ENCODE measurements at regions not wholly inside any gene's neighbourhood (a gene's known extent, or its start where the extent isn't known, plus 50 kb on each side); places are given as distances from the start of the nearest gene placed in this dataset.

DNA sequence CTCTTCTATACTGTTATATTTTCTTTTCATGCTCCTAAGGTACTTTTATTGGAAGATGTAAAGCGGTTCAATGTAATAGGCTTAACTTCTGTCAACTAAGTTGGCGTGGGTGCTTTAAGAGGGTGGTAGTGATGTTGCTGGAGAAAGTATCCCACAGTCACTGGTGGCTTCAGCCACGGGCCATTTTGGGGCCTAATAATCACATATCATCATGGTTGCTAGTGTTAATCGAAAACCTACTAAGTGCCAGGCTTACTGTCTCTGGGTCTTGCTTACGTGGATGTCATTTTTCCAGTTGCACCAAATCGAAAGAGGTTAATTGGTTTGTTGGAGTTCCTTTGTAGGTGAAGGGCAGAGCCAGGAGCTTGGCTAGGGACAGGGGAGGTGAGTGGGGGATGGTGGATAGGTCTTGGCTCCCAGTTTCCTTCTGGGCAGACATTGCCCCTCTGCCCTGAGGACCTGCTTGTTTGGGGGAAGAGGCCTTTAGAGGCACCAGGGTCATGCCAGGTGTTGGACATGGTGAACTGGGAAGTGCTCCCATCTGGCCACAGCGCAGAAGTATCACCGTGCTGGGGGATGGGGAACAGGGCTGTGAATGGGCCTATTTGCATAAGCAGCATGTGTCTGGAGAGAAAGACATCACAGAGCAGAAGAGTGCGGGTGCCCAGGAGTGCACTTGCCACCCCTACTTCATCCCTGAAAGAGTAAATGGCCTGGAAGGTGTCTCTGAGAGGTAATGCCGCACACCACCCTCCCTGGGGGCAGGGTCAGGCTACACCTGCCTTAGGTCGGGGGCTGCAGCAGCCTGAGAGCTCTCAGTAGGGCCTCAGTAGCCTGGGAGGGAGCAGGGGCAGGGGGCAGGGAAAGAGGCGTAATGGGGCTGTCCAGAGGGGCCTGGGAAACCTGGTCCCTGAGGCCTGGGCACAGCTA is 62.4 kb upstream of the POLG start:
- TF ChIP-seq EZH2 (IDR thresholded peaks at IDR 0.05; ENCODE audit: low read length, unreplicated experiment) (no peak), EZH2phosphoT487 (IDR thresholded peaks at IDR 0.05; ENCODE audit: borderline replicate concordance, low read length) (no peak)
- TF ChIP-seq, protein P1, sequence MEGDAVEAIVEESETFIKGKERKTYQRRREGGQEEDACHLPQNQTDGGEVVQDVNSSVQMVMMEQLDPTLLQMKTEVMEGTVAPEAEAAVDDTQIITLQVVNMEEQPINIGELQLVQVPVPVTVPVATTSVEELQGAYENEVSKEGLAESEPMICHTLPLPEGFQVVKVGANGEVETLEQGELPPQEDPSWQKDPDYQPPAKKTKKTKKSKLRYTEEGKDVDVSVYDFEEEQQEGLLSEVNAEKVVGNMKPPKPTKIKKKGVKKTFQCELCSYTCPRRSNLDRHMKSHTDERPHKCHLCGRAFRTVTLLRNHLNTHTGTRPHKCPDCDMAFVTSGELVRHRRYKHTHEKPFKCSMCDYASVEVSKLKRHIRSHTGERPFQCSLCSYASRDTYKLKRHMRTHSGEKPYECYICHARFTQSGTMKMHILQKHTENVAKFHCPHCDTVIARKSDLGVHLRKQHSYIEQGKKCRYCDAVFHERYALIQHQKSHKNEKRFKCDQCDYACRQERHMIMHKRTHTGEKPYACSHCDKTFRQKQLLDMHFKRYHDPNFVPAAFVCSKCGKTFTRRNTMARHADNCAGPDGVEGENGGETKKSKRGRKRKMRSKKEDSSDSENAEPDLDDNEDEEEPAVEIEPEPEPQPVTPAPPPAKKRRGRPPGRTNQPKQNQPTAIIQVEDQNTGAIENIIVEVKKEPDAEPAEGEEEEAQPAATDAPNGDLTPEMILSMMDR (conservative IDR thresholded peaks at IDR 0.05; ENCODE audit: low read depth, low read length): no peak
- intact Hi-C loops (cut with micrococcal nuclease): no loop called here
- ATAC-seq (no peak), DNase-seq (no peak)
- no peak overlapping the region for H3K4me3 ChIP-seq (ENCODE audit: low read length)
- POLR2A ChIA-PET (ENCODE audit: unreplicated experiment): no interaction called here
- H3K27me3 ChIP-seq (ENCODE audit: low read length): no peaks in the 10 kb centered on the region
- H3K4me2 ChIP-seq (ENCODE audit: low read length): no peak overlapping the region
- H3K9ac ChIP-seq (ENCODE audit: low read length): no peak overlapping the region
- H3K27ac ChIP-seq (ENCODE audit: low read length): no peak overlapping the region
- no peaks in the 10 kb centered on the region for H3K9me2 ChIP-seq (replicated peaks; ENCODE audit: low read length)
- H3K9me3 ChIP-seq (ENCODE audit: low read length): no peaks in the 10 kb centered on the region
- no peaks in the 10 kb centered on the region for H3K36me3 ChIP-seq (ENCODE audit: low read depth, low read length)
- no peak overlapping the region for H2AFZ ChIP-seq (ENCODE audit: low read length)
- CTCF ChIA-PET: no interaction called here
- no peaks in the 10 kb centered on the region for H4K20me1 ChIP-seq (ENCODE audit: low read length)
- no peaks in the 10 kb centered on the region for H3K79me2 ChIP-seq (ENCODE audit: low read length)
- BruUV-seq (replicated peaks): no TSS peak
- peaks cover 6% of the 10 kb centered on the region for H3K4me1 ChIP-seq (ENCODE audit: insufficient read depth, low read length)
- H3F3A ChIP-seq (ENCODE audit: low read length, unreplicated experiment): no peaks in the 10 kb centered on the region

DNA sequence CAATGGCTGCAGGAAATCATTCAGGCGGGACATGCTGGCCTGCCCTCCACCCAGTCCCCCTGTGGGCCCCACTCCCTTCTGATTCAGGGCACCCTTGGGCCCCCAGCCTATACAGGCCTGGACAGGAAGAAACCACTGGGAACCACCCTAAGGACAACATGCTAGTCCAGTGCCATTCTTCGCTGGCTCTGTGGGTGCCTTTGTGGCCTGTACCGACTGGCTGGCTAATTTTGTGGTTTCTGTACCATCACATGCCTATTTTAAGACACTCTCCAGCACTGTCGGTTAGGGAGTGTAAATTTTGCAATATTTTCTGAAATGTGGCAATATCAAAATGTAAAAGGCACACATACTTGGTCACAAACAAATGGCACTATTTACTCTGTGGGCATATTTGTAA is 61.4 kb upstream of the POLG start:
- ChIA-PET CTCF (no interaction called here), POLR2A (ENCODE audit: unreplicated experiment) (no interaction called here)
- peak; percentile 13 for DNase-seq
- no peak overlapping the region for H2AFZ ChIP-seq (ENCODE audit: low read length)
- no peak for ATAC-seq
- H4K20me1 ChIP-seq (ENCODE audit: low read length): no peaks in the 10 kb centered on the region
- H3K27me3 ChIP-seq (ENCODE audit: low read length): no peaks in the 10 kb centered on the region
- no peaks in the 10 kb centered on the region for H3K9me2 ChIP-seq (replicated peaks; ENCODE audit: low read length)
- no peak overlapping the region for H3K9ac ChIP-seq (ENCODE audit: low read length)
- TF ChIP-seq EZH2phosphoT487 (IDR thresholded peaks at IDR 0.05; ENCODE audit: borderline replicate concordance, low read length) (no peak), EZH2 (IDR thresholded peaks at IDR 0.05; ENCODE audit: low read length, unreplicated experiment) (no peak)
- TF ChIP-seq, protein P1 (conservative IDR thresholded peaks at IDR 0.05; ENCODE audit: low read depth, low read length): no peak
- no TSS peak for BruUV-seq (replicated peaks)
- no peaks in the 10 kb centered on the region for H3K36me3 ChIP-seq (ENCODE audit: low read depth, low read length)
- H3K79me2 ChIP-seq (ENCODE audit: low read length): no peaks in the 10 kb centered on the region
- H3K4me3 ChIP-seq (ENCODE audit: low read length): no peak overlapping the region
- intact Hi-C loops (cut with micrococcal nuclease): no loop called here
- H3K27ac ChIP-seq (ENCODE audit: low read length): no peak overlapping the region
- H3K9me3 ChIP-seq (ENCODE audit: low read length): no peaks in the 10 kb centered on the region
- H3K4me1 ChIP-seq (ENCODE audit: insufficient read depth, low read length): no peaks in the 10 kb centered on the region
- no peaks in the 10 kb centered on the region for H3F3A ChIP-seq (ENCODE audit: low read length, unreplicated experiment)
- no peak overlapping the region for H3K4me2 ChIP-seq (ENCODE audit: low read length)

DNA sequence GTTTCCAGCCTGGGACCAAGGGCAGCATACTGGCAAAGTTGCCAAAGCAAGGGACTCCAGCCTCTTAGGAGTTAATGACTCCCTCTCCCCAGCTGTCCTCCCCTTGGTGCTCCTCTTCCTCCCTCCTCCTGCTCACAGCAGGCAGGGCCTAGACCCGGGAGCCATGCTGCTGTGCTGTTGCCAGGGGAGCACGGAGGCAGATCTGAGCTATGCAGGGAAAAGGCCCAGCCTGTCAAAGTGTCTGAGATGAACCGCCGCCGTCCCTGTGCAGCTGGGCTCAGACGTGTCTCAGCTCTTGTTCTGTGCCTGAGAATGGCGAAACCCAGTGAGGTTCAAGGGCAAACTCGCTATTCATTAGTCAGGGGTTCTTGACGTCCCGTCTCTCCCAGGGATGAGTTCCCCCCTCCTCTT is 60.8 kb upstream of the POLG start:
- no peaks in the 10 kb centered on the region for H3K9me2 ChIP-seq (replicated peaks; ENCODE audit: low read length)
- H3K27ac ChIP-seq (ENCODE audit: low read length): no peak overlapping the region
- intact Hi-C loops (cut with micrococcal nuclease): no loop called here
- H4K20me1 ChIP-seq (ENCODE audit: low read length): no peaks in the 10 kb centered on the region
- H3K9me3 ChIP-seq (ENCODE audit: low read length): no peaks in the 10 kb centered on the region
- no peaks in the 10 kb centered on the region for H3F3A ChIP-seq (ENCODE audit: low read length, unreplicated experiment)
- H3K4me2 ChIP-seq (ENCODE audit: low read length): no peak overlapping the region
- CTCF ChIA-PET: no interaction called here
- H3K27me3 ChIP-seq (ENCODE audit: low read length): no peaks in the 10 kb centered on the region
- H3K4me3 ChIP-seq (ENCODE audit: low read length): no peak overlapping the region
- no peak overlapping the region for H3K9ac ChIP-seq (ENCODE audit: low read length)
- POLR2A ChIA-PET (ENCODE audit: unreplicated experiment): no interaction called here
- no peak for DNase-seq
- H2AFZ ChIP-seq (ENCODE audit: low read length): no peak overlapping the region
- TF ChIP-seq EZH2 (IDR thresholded peaks at IDR 0.05; ENCODE audit: low read length, unreplicated experiment) (no peak), EZH2phosphoT487 (IDR thresholded peaks at IDR 0.05; ENCODE audit: borderline replicate concordance, low read length) (no peak)
- TF ChIP-seq, protein P1 (conservative IDR thresholded peaks at IDR 0.05; ENCODE audit: low read depth, low read length): no peak
- no peak for ATAC-seq
- no peaks in the 10 kb centered on the region for H3K79me2 ChIP-seq (ENCODE audit: low read length)
- H3K4me1 ChIP-seq (ENCODE audit: insufficient read depth, low read length): no peaks in the 10 kb centered on the region
- H3K36me3 ChIP-seq (ENCODE audit: low read depth, low read length): no peaks in the 10 kb centered on the region
- no TSS peak for BruUV-seq (replicated peaks)

All from PC-3 (cell line).